ENCODE measurements at regions not wholly inside any gene's neighbourhood (a gene's known extent, or its start where the extent isn't known, plus 50 kb on each side); places are given as distances from the start of the nearest gene placed in this dataset.
A peak's percentile ranks its signal among the peaks of the same experiment; 100 is the strongest.

DNA sequence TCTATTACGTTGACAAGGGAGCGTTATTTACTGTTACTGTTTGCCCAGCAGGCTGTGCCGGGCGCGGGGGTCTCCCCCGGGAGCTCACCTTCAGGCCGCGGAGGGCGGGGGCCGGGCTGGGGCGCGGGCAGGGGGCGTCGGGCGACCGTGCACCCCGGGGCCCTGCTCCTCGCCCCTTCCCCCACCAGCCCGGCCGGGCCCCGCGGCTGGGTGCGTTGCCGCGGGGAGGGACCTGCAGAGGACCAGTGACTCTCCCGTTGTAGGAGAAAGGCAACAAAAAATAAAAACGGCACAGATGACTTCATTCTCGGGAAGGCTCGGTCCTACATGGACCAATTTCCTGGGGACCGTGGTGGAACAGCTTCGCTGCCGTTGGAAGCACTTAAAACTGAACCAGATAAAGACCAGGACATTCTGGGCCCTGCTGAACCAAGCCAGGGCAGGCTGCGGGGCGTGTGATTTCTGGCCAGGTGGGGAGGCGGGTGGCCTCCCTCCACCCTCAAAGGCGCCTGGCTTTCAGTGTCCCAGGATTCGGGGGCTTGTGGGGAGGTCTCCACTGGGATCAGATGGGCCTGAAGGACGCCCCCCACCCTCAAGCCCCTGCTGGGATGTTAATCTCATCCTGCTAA is 57.4 kb downstream of the IGLL1 start:
- H3K9me2 ChIP-seq (ENCODE audit: insufficient read depth): no peaks in the 10 kb centered on the region
- BruUV-seq (replicated peaks): no TSS peak
- H3K4me1 ChIP-seq (replicated peaks; ENCODE audit: insufficient read depth): no peaks in the 10 kb centered on the region
- no peak overlapping the region for H2AFZ ChIP-seq
- no peaks in the 10 kb centered on the region for H3K36me3 ChIP-seq (ENCODE audit: low read depth)
- intact Hi-C loops (cut with micrococcal nuclease; ENCODE audit: unreplicated experiment): no loop called here
- no peaks in the 10 kb centered on the region for H4K20me1 ChIP-seq (ENCODE audit: insufficient read depth)
- no peaks in the 10 kb centered on the region for H3F3A ChIP-seq (ENCODE audit: insufficient read depth, low read depth)
- TF ChIP-seq EZH2 (IDR thresholded peaks at IDR 0.05; ENCODE audit: low read depth): peak; percentile 73; the same call in 1 of the 2 replicates
- TF ChIP-seq, protein P1, sequence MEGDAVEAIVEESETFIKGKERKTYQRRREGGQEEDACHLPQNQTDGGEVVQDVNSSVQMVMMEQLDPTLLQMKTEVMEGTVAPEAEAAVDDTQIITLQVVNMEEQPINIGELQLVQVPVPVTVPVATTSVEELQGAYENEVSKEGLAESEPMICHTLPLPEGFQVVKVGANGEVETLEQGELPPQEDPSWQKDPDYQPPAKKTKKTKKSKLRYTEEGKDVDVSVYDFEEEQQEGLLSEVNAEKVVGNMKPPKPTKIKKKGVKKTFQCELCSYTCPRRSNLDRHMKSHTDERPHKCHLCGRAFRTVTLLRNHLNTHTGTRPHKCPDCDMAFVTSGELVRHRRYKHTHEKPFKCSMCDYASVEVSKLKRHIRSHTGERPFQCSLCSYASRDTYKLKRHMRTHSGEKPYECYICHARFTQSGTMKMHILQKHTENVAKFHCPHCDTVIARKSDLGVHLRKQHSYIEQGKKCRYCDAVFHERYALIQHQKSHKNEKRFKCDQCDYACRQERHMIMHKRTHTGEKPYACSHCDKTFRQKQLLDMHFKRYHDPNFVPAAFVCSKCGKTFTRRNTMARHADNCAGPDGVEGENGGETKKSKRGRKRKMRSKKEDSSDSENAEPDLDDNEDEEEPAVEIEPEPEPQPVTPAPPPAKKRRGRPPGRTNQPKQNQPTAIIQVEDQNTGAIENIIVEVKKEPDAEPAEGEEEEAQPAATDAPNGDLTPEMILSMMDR (conservative IDR thresholded peaks at IDR 0.05): no peak
- no peaks in the 10 kb centered on the region for H3K79me2 ChIP-seq (ENCODE audit: low read depth)
- no peak overlapping the region for H3K27ac ChIP-seq
- peaks cover 84% of the 10 kb centered on the region for H3K27me3 ChIP-seq (ENCODE audit: insufficient read depth, low read depth)
- CTCF ChIA-PET: interaction anchor here (0.6 kb wide), 1 partner anchor 560 kb away, joined by 3 read pairs; no protein-coding TSS in a partner anchor
- no peaks in the 10 kb centered on the region for H3K9me3 ChIP-seq (ENCODE audit: insufficient read depth, low read depth)
- POLR2A ChIA-PET (ENCODE audit: unreplicated experiment): no interaction called here
- H3K4me3 ChIP-seq: no peak overlapping the region
- DNase-seq: no peak
- H3K4me2 ChIP-seq: no peak overlapping the region

DNA sequence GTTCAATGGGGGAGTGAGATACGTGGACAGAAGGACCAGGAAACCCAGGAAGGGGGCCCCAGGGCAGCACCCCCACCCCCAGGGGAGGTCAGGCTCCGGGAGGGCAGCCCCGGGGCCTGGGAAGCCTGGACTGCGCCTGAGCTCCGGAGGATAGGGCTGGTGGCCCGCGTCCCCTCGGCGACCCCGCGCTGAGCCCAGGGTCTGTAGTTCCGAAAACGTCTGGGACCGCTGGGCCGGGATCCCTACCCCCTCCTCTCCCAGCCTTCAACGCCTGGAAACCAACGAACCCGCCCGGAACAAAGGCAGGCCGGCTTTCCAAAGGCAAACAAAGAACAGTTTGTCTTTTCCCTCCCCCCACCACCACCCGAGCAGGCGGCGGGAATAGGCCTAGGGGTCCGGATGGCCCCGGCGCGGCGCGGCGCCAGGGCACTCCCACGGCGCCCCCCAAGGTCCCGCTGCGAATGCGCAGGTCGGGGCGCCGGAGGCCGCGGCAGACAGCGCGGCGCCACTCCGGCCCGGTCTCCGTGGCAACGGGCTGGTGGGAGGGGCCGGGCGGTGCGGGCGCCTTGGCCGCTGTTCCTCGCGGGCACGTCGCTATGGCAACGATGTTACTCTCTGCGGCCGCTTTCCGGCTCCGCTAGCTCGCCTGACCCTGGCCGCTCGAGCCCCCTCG is 58.5 kb downstream of the IGLL1 start:
- Histone ChIP-seq H3K9me2 (ENCODE audit: insufficient read depth) (no peaks in the 10 kb centered on the region), H3K4me3 (peak overlapping the region; percentile 60; the same call in 1 of the 2 replicates), H3K79me2 (ENCODE audit: low read depth) (no peaks in the 10 kb centered on the region), H3K4me1 (replicated peaks; ENCODE audit: insufficient read depth) (no peaks in the 10 kb centered on the region), H3F3A (ENCODE audit: insufficient read depth, low read depth) (no peaks in the 10 kb centered on the region), H3K27me3 (ENCODE audit: insufficient read depth, low read depth) (peaks cover 75% of the 10 kb centered on the region), H3K9me3 (ENCODE audit: insufficient read depth, low read depth) (no peaks in the 10 kb centered on the region), H2AFZ (0 out of 2 replicates have a peak overlapping the region, but pooled peaks have one; percentile 64), H3K4me2 (peak overlapping the region; percentile 85), H3K36me3 (ENCODE audit: low read depth) (no peaks in the 10 kb centered on the region), H3K27ac (no peak overlapping the region), H4K20me1 (ENCODE audit: insufficient read depth) (no peaks in the 10 kb centered on the region)
- BruUV-seq (replicated peaks): no TSS peak
- ChIA-PET CTCF (no interaction called here), POLR2A (ENCODE audit: unreplicated experiment) (no interaction called here)
- TF ChIP-seq, protein P1 (conservative IDR thresholded peaks at IDR 0.05): no peak
- no peak for TF ChIP-seq EZH2 (IDR thresholded peaks at IDR 0.05; ENCODE audit: low read depth)
- peak; percentile 55 to 81 for DNase-seq
- intact Hi-C loops (cut with micrococcal nuclease; ENCODE audit: unreplicated experiment): no loop called here

DNA sequence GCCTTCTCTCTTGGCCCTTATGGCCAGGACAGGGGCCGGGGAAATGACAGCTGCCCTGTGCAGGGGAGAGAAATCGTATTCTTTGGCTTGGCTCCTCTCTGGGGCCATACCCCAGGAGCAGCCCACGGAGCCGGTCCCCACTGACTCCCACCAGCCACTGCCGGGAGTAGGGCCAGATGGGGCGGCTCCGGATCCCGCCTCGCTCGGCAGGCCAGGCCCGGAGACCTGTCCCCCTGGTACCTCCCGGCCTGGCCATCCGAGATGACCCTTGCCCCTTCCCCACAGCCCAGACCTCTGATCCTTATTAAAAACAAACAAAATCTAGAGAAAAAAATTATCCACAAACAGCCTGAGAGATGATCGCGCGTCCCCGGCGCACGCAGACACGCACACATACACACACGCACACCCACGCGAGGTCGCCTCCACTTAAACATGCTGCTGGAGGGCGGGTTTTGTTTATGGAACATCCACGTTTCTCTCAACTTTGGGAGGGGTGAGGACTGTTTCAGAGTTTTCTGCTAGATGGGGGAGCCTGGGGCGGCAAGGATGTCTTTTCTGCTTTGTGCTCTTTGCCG is 59.1 kb downstream of the IGLL1 start:
- no TSS peak for BruUV-seq (replicated peaks)
- ChIA-PET POLR2A (ENCODE audit: unreplicated experiment) (no interaction called here), CTCF (no interaction called here)
- no peak for TF ChIP-seq EZH2 (IDR thresholded peaks at IDR 0.05; ENCODE audit: low read depth)
- TF ChIP-seq, protein P1 (conservative IDR thresholded peaks at IDR 0.05): no peak
- Histone ChIP-seq H3K9me2 (ENCODE audit: insufficient read depth) (no peaks in the 10 kb centered on the region), H3K79me2 (ENCODE audit: low read depth) (no peaks in the 10 kb centered on the region), H3K9me3 (ENCODE audit: insufficient read depth, low read depth) (no peaks in the 10 kb centered on the region), H3K4me2 (peak overlapping the region; percentile 85), H3K36me3 (ENCODE audit: low read depth) (no peaks in the 10 kb centered on the region), H4K20me1 (ENCODE audit: insufficient read depth) (no peaks in the 10 kb centered on the region), H3F3A (ENCODE audit: insufficient read depth, low read depth) (no peaks in the 10 kb centered on the region), H3K27me3 (ENCODE audit: insufficient read depth, low read depth) (peaks cover 74% of the 10 kb centered on the region), H2AFZ (no peak overlapping the region), H3K27ac (no peak overlapping the region), H3K4me1 (replicated peaks; ENCODE audit: insufficient read depth) (no peaks in the 10 kb centered on the region), H3K4me3 (no peak overlapping the region)
- intact Hi-C loops (cut with micrococcal nuclease; ENCODE audit: unreplicated experiment): no loop called here
- no peak for DNase-seq

Measured in PC-9 (cell line).